ENCODE measurements at regions not wholly inside any gene's neighbourhood (a gene's known extent, or its start where the extent isn't known, plus 50 kb on each side); places are given as distances from the start of the nearest gene placed in this dataset.

DNA sequence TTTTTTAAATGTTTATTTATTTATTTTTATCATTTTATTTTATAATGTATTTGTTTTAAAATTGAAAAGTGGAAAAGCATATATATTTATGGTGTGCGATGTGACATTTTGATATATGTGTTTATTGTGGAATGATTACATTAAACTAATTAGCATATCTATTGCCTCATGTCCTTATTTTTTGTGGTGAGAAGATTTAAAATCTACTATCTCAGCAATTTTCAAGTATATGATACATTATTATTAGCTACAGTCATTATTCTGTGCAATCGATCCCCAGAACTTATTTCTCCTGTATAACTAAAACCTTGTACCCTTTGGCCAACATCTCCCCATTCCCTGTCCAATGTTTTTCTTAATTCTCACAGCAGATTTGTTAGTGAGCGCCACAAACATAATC, 115.6 kb upstream of the SHH start:
- TF ChIP-seq, protein P1, sequence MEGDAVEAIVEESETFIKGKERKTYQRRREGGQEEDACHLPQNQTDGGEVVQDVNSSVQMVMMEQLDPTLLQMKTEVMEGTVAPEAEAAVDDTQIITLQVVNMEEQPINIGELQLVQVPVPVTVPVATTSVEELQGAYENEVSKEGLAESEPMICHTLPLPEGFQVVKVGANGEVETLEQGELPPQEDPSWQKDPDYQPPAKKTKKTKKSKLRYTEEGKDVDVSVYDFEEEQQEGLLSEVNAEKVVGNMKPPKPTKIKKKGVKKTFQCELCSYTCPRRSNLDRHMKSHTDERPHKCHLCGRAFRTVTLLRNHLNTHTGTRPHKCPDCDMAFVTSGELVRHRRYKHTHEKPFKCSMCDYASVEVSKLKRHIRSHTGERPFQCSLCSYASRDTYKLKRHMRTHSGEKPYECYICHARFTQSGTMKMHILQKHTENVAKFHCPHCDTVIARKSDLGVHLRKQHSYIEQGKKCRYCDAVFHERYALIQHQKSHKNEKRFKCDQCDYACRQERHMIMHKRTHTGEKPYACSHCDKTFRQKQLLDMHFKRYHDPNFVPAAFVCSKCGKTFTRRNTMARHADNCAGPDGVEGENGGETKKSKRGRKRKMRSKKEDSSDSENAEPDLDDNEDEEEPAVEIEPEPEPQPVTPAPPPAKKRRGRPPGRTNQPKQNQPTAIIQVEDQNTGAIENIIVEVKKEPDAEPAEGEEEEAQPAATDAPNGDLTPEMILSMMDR (conservative IDR thresholded peaks at IDR 0.05; ENCODE audit: low read depth, low read length) = no peak
- no peak for TF ChIP-seq EZH2 (IDR thresholded peaks at IDR 0.05; ENCODE audit: borderline replicate concordance, low read depth, low read length, poor library complexity, severe bottlenecking)
